ENCODE measurements at regions not wholly inside any gene's neighbourhood (a gene's known extent, or its start where the extent isn't known, plus 50 kb on each side); places are given as distances from the start of the nearest gene placed in this dataset.

DNA sequence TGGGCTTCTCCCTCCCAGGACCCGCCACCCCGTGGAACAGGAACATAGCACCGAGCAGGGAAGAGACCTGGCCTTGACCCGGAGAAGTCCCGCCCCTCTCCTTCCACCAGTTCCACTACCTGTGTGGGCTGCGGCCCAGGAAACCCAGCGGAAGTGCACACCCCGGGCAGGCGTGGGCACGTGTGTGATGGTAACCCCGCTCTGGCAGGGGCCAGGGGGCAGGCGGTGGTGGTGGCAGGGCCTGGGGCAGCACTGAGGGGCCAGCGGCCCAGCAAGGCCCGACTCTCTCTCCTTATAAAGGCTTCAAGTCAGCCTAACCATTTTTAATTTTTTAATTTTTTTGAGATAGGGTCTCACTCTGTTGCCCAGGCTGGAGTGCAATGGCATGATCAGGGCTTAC is 129.0 kb upstream of the FAM98A start:
- TF ChIP-seq, protein P1, sequence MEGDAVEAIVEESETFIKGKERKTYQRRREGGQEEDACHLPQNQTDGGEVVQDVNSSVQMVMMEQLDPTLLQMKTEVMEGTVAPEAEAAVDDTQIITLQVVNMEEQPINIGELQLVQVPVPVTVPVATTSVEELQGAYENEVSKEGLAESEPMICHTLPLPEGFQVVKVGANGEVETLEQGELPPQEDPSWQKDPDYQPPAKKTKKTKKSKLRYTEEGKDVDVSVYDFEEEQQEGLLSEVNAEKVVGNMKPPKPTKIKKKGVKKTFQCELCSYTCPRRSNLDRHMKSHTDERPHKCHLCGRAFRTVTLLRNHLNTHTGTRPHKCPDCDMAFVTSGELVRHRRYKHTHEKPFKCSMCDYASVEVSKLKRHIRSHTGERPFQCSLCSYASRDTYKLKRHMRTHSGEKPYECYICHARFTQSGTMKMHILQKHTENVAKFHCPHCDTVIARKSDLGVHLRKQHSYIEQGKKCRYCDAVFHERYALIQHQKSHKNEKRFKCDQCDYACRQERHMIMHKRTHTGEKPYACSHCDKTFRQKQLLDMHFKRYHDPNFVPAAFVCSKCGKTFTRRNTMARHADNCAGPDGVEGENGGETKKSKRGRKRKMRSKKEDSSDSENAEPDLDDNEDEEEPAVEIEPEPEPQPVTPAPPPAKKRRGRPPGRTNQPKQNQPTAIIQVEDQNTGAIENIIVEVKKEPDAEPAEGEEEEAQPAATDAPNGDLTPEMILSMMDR (IDR thresholded peaks at IDR 0.05) = no peak
- no peak for TF ChIP-seq EP300 (IDR thresholded peaks at IDR 0.05)
- TF ChIP-seq POLR2A (IDR thresholded peaks at IDR 0.05) = no peak

Measured in tibial nerve (tissue), 4 donors.